ENCODE measurements at regions not wholly inside any gene's neighbourhood (a gene's known extent, or its start where the extent isn't known, plus 50 kb on each side); places are given as distances from the start of the nearest gene placed in this dataset.

- TF ChIP-seq CTCF (conservative IDR thresholded peaks at IDR 0.05) (no peak), EZH2 (IDR thresholded peaks at IDR 0.05; ENCODE audit: low read depth) (no peak)
Observed at GRCh38 chr4:83731609-83732008, 195.7 kb downstream of the GPAT3 start.
